ENCODE measurements at regions not wholly inside any gene's neighbourhood (a gene's known extent, or its start where the extent isn't known, plus 50 kb on each side); places are given as distances from the start of the nearest gene placed in this dataset.

DNA sequence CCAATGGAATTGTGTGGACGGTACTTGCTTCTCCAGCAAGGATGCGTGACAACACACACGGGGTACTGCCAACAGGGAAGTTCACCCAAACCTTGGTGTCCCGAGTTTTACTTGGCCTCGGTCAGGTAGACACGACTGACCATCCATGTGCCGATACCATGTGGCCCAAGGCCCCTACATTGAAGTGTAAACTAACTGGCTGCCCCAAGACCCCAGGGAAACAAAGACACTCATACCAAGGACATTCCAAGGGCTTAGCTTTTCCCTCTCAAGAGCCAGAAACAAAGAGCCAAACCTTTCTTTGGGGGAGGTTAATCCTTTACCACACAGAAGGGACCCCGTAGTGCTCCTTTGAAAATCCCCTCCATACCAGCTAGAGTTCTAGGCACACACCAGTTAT lies 215.9 kb upstream of the TNRC6C start:
- H3K27me3 ChIP-seq (ENCODE audit: control insufficient read depth, insufficient read depth, low read length) = peaks cover 66% of the 10 kb centered on the region
- H3K4me2 ChIP-seq (ENCODE audit: low read length) = no peak overlapping the region
- no peak overlapping the region for H3K9ac ChIP-seq (ENCODE audit: low read depth, low read length)
- H3K4me1 ChIP-seq (ENCODE audit: control insufficient read depth, insufficient read depth, low read length) = no peaks in the 10 kb centered on the region
- no peaks in the 10 kb centered on the region for H3K9me3 ChIP-seq (replicated peaks; ENCODE audit: low read length)
- no peaks in the 10 kb centered on the region for H3K36me3 ChIP-seq (ENCODE audit: insufficient read depth, low read length)
- H3K4me3 ChIP-seq (ENCODE audit: low read length) = no peak overlapping the region

DNA sequence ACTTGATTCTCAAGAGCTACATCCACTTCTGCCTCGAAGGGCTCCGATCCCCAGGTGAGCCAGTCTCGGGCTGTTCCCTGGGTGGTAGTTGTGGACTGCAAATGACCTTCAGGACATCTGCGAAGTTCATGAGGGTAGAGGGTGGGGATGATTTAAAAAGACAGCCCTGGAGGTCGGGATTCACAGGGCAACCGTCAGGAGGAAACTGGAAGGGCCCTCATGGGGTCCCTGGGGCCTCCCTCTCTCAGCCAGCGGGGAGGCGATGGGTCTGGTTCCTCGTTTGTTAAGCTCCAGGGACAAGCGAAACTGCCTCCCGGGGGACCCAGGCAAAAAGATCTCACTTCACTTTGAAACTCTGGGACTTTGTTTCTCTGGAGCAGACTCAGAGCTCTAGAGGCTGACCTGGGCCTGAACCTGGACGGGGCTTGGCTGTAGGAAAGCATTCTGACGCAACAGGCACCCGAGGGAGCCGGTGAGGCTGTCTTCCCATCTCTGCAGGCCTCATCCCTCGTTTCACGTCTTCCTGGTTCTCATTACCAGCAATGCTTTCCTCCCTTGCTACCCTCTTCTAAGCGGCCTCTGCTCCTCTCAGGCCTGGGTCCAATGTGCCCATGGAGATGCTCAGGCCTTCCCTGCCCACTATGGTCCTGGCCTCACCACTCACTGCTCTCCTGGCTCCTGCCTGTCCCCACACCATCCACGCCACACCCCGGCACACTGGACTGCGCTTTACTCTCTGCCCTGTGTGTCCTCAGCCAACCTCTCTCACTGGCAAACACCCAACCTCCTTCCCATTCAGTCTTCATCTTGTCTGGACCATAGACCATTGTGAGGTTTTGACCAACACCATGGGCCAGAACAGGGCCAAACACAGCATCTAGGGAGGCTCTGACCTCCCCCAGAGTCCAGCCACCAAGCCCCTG lies 214.2 kb upstream of the TNRC6C start:
- no peaks in the 10 kb centered on the region for H3K4me1 ChIP-seq (ENCODE audit: control insufficient read depth, insufficient read depth, low read length)
- H3K36me3 ChIP-seq (ENCODE audit: insufficient read depth, low read length) = no peaks in the 10 kb centered on the region
- no peak overlapping the region for H3K9ac ChIP-seq (ENCODE audit: low read depth, low read length)
- H3K9me3 ChIP-seq (replicated peaks; ENCODE audit: low read length) = no peaks in the 10 kb centered on the region
- no peak overlapping the region for H3K4me3 ChIP-seq (ENCODE audit: low read length)
- H3K4me2 ChIP-seq (ENCODE audit: low read length) = no peak overlapping the region
- H3K27me3 ChIP-seq (ENCODE audit: control insufficient read depth, insufficient read depth, low read length) = peaks cover 61% of the 10 kb centered on the region

DNA sequence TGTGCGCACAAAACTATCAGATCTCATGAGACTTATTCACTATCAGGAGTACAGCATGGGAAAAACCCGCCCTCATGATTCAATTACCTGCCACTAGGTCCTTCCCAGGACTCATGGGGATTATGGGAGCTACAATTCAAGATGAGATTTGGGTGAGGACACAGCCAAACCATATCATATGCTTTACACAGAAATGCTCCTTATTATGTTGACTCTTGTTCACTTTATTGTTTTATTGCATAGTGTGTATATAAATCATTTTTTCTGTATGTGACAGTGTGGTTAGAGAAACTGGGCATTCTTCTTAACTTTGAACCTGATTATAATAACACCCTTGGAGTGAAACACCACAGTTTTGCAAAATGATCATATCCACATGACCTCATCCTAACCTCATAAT lies 212.8 kb upstream of the TNRC6C start:
- H3K36me3 ChIP-seq (ENCODE audit: insufficient read depth, low read length) = no peaks in the 10 kb centered on the region
- no peaks in the 10 kb centered on the region for H3K4me1 ChIP-seq (ENCODE audit: control insufficient read depth, insufficient read depth, low read length)
- H3K9me3 ChIP-seq (replicated peaks; ENCODE audit: low read length) = no peaks in the 10 kb centered on the region
- H3K4me3 ChIP-seq (ENCODE audit: low read length) = no peak overlapping the region
- H3K27me3 ChIP-seq (ENCODE audit: control insufficient read depth, insufficient read depth, low read length) = peaks cover 69% of the 10 kb centered on the region
- H3K4me2 ChIP-seq (ENCODE audit: low read length) = no peak overlapping the region
- no peak overlapping the region for H3K9ac ChIP-seq (ENCODE audit: low read depth, low read length)

DNA sequence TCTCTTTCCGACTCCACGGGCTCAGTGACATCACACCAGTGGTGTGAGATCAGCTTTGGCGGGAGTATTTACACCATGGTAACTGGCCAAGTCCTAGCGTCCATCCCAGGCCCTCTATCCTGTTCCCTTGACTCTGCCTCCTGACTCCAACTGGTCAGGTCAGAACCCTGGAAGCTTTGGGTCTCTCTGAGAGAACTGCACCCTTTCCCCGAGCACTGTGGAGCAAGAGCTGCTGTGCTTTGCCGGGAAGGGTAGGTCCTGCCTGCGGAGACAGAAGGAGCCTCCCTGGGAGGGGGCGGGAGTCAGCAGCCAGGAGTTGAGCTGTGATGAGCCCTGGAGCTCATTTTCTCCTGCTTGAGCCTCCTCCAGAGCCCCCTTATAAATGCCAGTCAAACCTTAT lies 212.1 kb upstream of the TNRC6C start:
- Histone ChIP-seq H3K4me2 (ENCODE audit: low read length) (no peak overlapping the region), H3K9me3 (replicated peaks; ENCODE audit: low read length) (no peaks in the 10 kb centered on the region), H3K27me3 (ENCODE audit: control insufficient read depth, insufficient read depth, low read length) (peaks cover 67% of the 10 kb centered on the region)

DNA sequence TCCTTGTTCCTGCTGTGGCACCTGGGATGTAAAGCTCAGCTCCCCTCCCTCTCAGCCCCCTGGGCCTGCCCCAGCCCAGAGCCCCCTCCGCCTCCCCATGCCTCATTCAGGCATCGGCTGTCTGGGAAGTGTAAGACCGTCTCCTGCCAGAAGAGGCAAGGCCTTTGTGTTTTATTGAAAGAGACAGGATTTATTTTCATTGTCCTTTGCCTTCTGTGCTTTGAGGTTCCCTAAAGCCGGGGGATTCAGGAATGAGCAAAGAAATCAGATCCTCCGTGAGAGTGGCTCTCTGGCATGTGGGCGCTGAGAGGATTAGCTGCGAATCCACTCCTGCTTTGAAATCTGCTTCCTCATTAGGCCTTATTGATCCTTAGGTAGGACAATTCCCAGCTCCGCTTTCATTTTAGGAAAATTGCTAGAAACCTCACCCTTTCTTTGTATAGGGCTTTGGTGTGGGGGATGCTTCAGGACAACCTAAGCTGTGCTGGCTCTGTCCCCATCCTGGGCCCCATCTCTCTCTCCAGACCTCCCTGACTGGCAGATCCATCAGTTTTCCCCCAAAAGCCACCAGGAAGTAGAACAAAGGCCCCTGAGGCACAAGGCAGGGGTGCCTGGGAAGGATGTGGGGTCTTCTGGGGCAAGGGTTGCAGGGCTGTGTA lies 211.5 kb upstream of the TNRC6C start:
- H3K4me3 ChIP-seq (ENCODE audit: low read length) = no peak overlapping the region
- no peaks in the 10 kb centered on the region for H3K36me3 ChIP-seq (ENCODE audit: insufficient read depth, low read length)
- no peak overlapping the region for H3K4me2 ChIP-seq (ENCODE audit: low read length)
- no peak overlapping the region for H3K9ac ChIP-seq (ENCODE audit: low read depth, low read length)
- no peaks in the 10 kb centered on the region for H3K9me3 ChIP-seq (replicated peaks; ENCODE audit: low read length)
- H3K27me3 ChIP-seq (ENCODE audit: control insufficient read depth, insufficient read depth, low read length) = peaks cover 61% of the 10 kb centered on the region
- H3K4me1 ChIP-seq (ENCODE audit: control insufficient read depth, insufficient read depth, low read length) = no peaks in the 10 kb centered on the region

More for the DNA sequence above, 212.1 kb upstream of the TNRC6C start:
- Histone ChIP-seq H3K9ac (ENCODE audit: low read depth, low read length) (no peak overlapping the region), H3K36me3 (ENCODE audit: insufficient read depth, low read length) (no peaks in the 10 kb centered on the region), H3K4me1 (ENCODE audit: control insufficient read depth, insufficient read depth, low read length) (no peaks in the 10 kb centered on the region), H3K4me3 (ENCODE audit: low read length) (no peak overlapping the region)

DNA sequence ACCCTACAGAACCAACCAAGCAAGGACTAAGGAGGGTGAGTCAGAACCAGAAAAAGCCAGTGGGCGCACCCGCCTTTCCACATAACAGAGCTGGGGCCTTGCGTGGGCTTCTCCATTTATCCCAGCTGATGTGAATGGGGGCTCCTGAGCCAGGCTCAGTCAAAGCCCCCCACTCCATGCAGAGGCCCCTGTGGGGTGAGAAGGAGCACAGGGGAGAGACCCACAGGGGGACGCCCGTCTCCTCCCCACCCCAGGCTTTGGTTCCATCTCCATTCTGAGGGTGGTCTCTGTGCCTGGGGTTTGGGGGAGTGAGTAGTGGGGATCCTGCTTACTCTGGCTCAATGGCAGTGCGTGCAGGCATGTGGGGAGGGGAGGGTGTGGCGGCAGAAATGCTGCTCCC lies 210.1 kb upstream of the TNRC6C start:
- no peaks in the 10 kb centered on the region for H3K36me3 ChIP-seq (ENCODE audit: insufficient read depth, low read length)
- H3K9me3 ChIP-seq (replicated peaks; ENCODE audit: low read length) = no peaks in the 10 kb centered on the region
- no peak overlapping the region for H3K4me3 ChIP-seq (ENCODE audit: low read length)

DNA sequence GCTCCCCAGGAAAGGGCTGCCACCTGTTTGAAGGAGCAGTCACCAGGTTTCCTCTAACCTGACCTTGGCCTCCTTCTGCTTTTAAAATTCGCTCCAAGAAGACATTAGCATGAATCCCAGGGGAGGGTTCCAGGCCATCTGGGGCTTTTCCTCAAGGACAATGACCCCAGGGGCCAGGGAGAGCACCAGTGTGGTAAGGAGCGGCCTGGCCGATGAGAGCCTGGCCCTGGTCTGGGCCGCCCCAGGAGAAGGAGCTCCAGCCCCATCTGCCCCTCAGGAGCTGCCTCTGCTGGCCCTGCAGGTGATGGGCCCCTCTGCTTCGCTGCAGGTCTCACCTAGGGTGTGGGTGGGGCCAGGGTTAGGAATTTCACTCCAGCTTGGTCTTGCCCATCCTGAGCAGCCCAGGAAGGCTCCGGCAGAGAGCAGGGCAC lies 209.2 kb upstream of the TNRC6C start:
- Histone ChIP-seq H3K27me3 (ENCODE audit: control insufficient read depth, insufficient read depth, low read length) (peaks cover 57% of the 10 kb centered on the region), H3K9me3 (replicated peaks; ENCODE audit: low read length) (no peaks in the 10 kb centered on the region), H3K4me1 (ENCODE audit: control insufficient read depth, insufficient read depth, low read length) (no peaks in the 10 kb centered on the region), H3K36me3 (ENCODE audit: insufficient read depth, low read length) (no peaks in the 10 kb centered on the region), H3K4me2 (ENCODE audit: low read length) (no peak overlapping the region), H3K9ac (ENCODE audit: low read depth, low read length) (no peak overlapping the region), H3K4me3 (ENCODE audit: low read length) (no peak overlapping the region)

More for the DNA sequence above, 210.1 kb upstream of the TNRC6C start:
- H3K4me1 ChIP-seq (ENCODE audit: control insufficient read depth, insufficient read depth, low read length) = no peaks in the 10 kb centered on the region
- no peak overlapping the region for H3K9ac ChIP-seq (ENCODE audit: low read depth, low read length)
- no peak overlapping the region for H3K4me2 ChIP-seq (ENCODE audit: low read length)
- H3K27me3 ChIP-seq (ENCODE audit: control insufficient read depth, insufficient read depth, low read length) = peaks cover 60% of the 10 kb centered on the region

DNA sequence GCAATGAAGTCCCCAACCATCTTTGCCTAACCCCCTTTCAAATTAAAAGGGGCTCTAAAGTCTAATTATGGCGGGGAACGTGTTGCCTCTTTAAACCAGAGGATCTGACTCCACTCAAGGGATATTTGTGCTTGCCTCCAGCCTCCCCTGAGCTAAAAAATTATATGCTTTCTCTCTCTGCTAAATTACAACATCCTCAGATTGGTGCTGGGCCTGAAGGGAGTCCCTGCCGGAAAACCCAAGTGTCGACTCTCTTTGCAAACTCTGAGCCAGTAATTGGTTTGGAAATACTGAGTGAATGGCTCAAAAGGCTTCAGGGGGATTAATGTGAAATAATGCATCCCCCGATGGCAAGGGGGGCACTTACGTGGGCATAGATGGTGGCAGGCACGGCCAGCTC lies 208.5 kb upstream of the TNRC6C start:
- Histone ChIP-seq H3K9ac (ENCODE audit: low read depth, low read length) (no peak overlapping the region), H3K27me3 (ENCODE audit: control insufficient read depth, insufficient read depth, low read length) (peaks cover 56% of the 10 kb centered on the region), H3K4me2 (ENCODE audit: low read length) (no peak overlapping the region), H3K36me3 (ENCODE audit: insufficient read depth, low read length) (no peaks in the 10 kb centered on the region), H3K4me3 (ENCODE audit: low read length) (no peak overlapping the region), H3K4me1 (ENCODE audit: control insufficient read depth, insufficient read depth, low read length) (no peaks in the 10 kb centered on the region), H3K9me3 (replicated peaks; ENCODE audit: low read length) (no peaks in the 10 kb centered on the region)

DNA sequence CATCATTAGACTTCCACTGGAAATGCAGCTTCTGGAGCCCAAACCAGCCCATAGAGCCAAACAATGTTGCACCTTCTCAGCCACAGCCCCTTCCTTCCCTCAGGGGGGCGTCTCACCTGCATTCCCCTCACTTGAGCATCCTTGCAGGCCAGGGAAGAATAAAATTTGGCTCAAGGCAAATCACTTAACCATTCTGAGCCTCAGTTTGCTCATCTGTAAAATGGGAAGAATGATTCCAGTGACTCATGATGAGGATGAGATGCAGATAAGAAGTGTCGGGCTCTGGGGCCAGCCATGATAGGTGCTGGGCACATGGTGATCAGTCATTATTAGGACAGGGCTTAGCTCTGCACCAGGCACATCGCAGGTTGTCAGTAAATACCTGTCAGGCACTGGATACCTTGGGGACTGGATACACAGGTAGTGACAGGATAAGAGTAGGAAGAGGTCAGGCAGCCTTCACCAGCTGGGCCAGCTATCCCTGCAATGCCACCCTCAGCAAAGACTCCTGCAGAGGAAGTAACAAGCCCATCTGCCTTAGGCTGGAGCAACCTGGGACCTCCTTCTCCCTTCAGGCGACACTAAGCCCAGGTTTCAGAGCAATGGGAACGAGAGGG lies 208.0 kb upstream of the TNRC6C start:
- no peaks in the 10 kb centered on the region for H3K4me1 ChIP-seq (ENCODE audit: control insufficient read depth, insufficient read depth, low read length)
- H3K4me2 ChIP-seq (ENCODE audit: low read length) = no peak overlapping the region
- H3K4me3 ChIP-seq (ENCODE audit: low read length) = no peak overlapping the region
- H3K9me3 ChIP-seq (replicated peaks; ENCODE audit: low read length) = no peaks in the 10 kb centered on the region
- H3K27me3 ChIP-seq (ENCODE audit: control insufficient read depth, insufficient read depth, low read length) = peaks cover 52% of the 10 kb centered on the region
- H3K36me3 ChIP-seq (ENCODE audit: insufficient read depth, low read length) = no peaks in the 10 kb centered on the region
- H3K9ac ChIP-seq (ENCODE audit: low read depth, low read length) = no peak overlapping the region

DNA sequence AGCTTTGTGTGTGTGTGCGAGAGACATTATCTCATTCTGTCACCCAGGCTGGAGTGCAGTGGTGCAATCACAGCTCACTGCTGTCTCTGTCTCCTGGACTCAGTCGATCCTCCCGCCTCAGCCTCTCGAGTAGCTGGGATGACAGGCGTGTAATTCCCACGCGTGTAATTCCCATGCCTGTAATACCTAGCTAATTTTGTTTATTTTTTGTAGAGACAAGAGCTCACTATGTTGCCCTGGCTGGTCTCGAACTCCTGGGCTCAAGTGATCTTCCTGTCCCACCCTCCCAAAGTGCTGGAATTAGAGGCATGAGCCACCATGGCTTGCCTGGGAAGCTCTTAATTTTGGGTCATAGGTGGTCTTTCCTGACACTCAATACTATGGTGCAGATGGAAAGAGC lies 205.3 kb upstream of the TNRC6C start:
- Histone ChIP-seq H3K4me2 (ENCODE audit: low read length) (no peak overlapping the region), H3K27me3 (ENCODE audit: control insufficient read depth, insufficient read depth, low read length) (peaks cover 33% of the 10 kb centered on the region), H3K4me1 (ENCODE audit: control insufficient read depth, insufficient read depth, low read length) (no peaks in the 10 kb centered on the region), H3K9ac (ENCODE audit: low read depth, low read length) (no peak overlapping the region), H3K9me3 (replicated peaks; ENCODE audit: low read length) (no peaks in the 10 kb centered on the region), H3K36me3 (ENCODE audit: insufficient read depth, low read length) (no peaks in the 10 kb centered on the region), H3K4me3 (ENCODE audit: low read length) (no peak overlapping the region)

DNA sequence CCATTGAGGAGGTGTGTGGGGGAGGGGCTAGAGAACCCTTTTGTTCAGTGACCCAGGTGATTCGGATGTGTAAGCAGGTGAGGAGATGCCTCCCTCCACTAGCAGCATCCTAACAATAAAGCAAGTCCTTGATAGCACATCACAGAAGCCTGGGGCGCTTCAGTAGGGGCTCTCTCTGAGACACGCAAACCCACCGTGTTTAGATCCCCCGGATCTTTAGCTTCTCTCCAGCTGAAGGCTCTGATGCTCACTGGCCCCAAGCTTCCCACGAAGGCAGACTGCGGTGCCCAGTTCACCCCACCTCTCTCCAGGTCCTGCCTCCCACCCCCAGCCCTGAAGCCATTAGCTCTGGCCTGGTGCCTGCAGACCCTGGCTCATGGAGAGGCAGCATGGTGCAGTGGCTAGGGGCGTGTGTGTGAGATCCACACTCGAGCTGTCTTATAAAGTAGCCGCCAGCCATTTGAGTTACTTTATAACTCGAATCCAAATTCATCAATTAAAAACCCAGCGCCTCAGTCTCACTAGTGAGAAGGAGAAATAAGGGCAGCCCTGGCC lies 204.7 kb upstream of the TNRC6C start:
- Histone ChIP-seq H3K9ac (ENCODE audit: low read depth, low read length) (no peak overlapping the region), H3K27me3 (ENCODE audit: control insufficient read depth, insufficient read depth, low read length) (peaks cover 28% of the 10 kb centered on the region), H3K36me3 (ENCODE audit: insufficient read depth, low read length) (no peaks in the 10 kb centered on the region)

More for the DNA sequence above, 204.7 kb upstream of the TNRC6C start:
- H3K9me3 ChIP-seq (replicated peaks; ENCODE audit: low read length) = no peaks in the 10 kb centered on the region
- H3K4me1 ChIP-seq (ENCODE audit: control insufficient read depth, insufficient read depth, low read length) = no peaks in the 10 kb centered on the region
- H3K4me3 ChIP-seq (ENCODE audit: low read length) = no peak overlapping the region
- H3K4me2 ChIP-seq (ENCODE audit: low read length) = no peak overlapping the region
